ENCODE measurements at regions not wholly inside any gene's neighbourhood (a gene's known extent, or its start where the extent isn't known, plus 50 kb on each side); places are given as distances from the start of the nearest gene placed in this dataset.

DNA sequence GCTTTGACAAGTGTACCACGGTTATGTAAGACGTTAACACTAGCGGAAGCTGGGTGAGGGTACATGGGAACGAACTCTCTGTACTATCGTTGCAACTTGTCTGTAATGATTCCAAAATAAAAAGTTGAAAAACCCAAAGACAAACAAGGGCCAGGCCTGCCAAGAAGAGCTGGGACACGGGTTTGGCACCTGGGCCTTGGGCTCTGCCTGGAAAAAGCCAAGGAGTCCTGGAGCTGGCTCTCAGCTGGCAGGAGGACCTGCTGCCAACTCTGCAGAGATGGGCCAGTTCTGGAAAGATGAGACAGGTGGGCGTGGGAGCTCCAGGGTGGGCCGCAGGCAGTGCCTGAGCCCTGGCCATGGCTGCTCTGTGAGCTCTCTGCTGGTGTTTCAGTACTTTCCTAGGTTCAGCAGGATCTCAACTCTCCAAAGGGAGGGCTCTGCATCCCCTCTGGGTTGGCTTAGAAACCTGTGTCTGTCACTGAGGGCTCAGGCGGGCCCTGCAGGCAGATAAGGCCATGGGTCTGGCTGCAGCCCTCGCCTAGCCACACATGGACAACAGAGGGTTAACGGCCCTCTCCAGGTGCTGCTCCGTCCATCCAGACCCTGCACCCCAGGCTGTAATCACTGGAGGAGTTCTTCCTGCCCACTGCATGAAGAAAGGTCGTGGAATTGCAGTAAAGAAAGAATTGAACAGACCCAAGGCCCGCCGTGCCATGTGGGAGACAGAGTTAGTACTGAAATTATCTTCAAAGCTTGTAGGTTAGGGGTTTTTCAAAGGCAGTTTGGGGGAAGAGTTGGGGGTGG, 89.9 kb downstream of the RHOB start:
- no peaks in the 10 kb centered on the region for H3K79me2 ChIP-seq
- no peak overlapping the region for H3K9ac ChIP-seq
- no peaks in the 10 kb centered on the region for H3K4me1 ChIP-seq
- no peaks in the 10 kb centered on the region for H3K9me3 ChIP-seq (ENCODE audit: control insufficient read depth, low read length)
- no peak overlapping the region for H3K4me3 ChIP-seq (ENCODE audit: low read depth, low read length)
- H3K27ac ChIP-seq, result no peak overlapping the region
- no peak overlapping the region for H3K4me2 ChIP-seq (ENCODE audit: low read length)
- H3K36me3 ChIP-seq (ENCODE audit: control insufficient read depth, insufficient read depth, low read length), result no peaks in the 10 kb centered on the region
- TF ChIP-seq, protein P1, sequence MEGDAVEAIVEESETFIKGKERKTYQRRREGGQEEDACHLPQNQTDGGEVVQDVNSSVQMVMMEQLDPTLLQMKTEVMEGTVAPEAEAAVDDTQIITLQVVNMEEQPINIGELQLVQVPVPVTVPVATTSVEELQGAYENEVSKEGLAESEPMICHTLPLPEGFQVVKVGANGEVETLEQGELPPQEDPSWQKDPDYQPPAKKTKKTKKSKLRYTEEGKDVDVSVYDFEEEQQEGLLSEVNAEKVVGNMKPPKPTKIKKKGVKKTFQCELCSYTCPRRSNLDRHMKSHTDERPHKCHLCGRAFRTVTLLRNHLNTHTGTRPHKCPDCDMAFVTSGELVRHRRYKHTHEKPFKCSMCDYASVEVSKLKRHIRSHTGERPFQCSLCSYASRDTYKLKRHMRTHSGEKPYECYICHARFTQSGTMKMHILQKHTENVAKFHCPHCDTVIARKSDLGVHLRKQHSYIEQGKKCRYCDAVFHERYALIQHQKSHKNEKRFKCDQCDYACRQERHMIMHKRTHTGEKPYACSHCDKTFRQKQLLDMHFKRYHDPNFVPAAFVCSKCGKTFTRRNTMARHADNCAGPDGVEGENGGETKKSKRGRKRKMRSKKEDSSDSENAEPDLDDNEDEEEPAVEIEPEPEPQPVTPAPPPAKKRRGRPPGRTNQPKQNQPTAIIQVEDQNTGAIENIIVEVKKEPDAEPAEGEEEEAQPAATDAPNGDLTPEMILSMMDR (IDR thresholded peaks at IDR 0.05), result no peak
- no peaks in the 10 kb centered on the region for H3K27me3 ChIP-seq (ENCODE audit: control insufficient read depth, insufficient read depth, low read length)
- no peak overlapping the region for H2AFZ ChIP-seq

DNA sequence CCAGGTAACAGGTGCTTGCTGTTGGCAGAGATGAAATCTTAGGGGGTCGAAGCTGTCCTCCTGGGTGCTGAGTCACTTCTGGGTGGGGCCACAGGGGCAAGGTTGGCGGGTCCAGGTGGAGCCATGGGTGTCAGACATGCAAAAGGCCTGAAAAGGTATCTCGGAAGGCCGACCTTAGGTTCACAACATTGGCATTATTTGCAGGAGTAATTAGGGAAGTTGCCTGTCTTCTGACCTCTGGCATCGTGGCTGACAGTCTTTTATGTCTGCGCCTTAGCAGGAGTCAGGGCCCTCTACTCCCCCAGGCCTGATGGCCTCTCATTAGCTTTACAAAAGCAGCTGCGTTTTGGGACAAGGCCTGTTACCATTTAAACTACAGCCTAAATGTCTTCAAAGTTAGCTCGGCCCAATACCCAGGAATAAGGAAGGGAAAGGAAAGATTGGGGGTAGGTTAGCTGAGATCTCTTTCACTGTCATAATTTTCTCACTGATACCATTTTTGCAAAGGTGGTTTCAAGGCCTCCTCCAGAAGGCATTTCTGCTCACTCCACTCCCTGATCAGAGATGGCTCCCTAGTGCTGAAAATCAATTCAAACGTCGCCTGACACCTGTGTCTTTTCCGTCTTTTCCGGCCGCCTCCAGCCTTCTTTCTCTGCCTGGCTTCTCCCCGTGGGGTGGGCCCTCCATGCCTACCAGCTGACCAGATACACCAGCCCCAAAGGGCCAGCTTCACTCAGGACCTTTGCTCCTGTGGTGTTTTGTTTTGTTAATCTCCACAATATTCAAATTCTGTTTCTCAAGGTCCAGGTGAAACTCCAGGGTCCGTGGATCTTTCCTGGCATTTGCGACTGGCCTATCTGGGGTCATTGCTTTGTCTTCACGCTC, 90.8 kb downstream of the RHOB start:
- no peak overlapping the region for H3K4me3 ChIP-seq (ENCODE audit: low read depth, low read length)
- no peak overlapping the region for H3K4me2 ChIP-seq (ENCODE audit: low read length)
- H3K9me3 ChIP-seq (ENCODE audit: control insufficient read depth, low read length), result no peaks in the 10 kb centered on the region
- TF ChIP-seq, protein P1 (IDR thresholded peaks at IDR 0.05), result no peak
- H3K4me1 ChIP-seq, result no peaks in the 10 kb centered on the region
- H3K27ac ChIP-seq, result no peak overlapping the region
- no peaks in the 10 kb centered on the region for H3K36me3 ChIP-seq (ENCODE audit: control insufficient read depth, insufficient read depth, low read length)
- no peak overlapping the region for H3K9ac ChIP-seq
- no peak overlapping the region for H2AFZ ChIP-seq
- no peaks in the 10 kb centered on the region for H3K79me2 ChIP-seq
- H3K27me3 ChIP-seq (ENCODE audit: control insufficient read depth, insufficient read depth, low read length), result no peaks in the 10 kb centered on the region

DNA sequence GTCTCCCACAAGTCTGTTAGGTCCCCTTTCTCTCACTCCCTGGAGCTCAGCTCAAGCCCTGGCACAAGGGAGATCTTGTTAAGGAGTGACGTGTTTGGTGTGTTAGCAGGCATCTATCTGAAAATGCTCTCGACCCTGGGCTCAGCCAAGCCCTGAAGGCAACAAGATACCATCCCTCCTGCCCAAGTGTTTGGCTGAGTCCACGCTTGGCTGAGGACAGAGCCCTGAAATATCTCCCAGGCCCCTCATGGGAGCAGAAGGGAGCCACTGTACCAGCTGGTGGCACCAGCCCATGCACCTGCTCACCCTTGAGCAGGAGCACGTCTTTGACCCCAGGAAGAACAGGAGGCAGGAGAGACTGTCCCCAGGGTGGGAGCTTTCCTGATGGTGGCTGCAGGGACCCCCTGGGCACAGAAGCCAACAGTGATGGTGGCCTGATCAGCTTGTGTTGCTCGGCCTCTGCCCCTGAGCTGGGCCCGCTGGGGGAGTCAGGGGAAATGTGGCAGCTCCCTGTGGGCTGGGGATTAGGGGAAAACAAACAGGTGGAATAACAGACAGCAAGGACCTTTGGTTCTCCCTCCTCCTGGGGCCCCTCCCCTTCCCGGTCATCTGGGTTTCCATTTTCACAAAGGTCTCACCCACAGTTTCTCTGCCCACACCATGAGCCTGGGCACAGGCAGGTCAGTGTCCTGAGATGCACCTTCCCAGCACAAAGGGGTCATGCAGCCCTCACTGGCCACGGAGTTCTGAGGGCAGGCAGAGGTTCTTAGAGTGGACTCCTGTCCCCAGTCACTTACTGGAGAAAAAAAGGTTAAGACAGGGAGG, 91.6 kb downstream of the RHOB start:
- no peak overlapping the region for H3K4me3 ChIP-seq (ENCODE audit: low read depth, low read length)
- no peaks in the 10 kb centered on the region for H3K4me1 ChIP-seq
- no peak overlapping the region for H3K27ac ChIP-seq

DNA sequence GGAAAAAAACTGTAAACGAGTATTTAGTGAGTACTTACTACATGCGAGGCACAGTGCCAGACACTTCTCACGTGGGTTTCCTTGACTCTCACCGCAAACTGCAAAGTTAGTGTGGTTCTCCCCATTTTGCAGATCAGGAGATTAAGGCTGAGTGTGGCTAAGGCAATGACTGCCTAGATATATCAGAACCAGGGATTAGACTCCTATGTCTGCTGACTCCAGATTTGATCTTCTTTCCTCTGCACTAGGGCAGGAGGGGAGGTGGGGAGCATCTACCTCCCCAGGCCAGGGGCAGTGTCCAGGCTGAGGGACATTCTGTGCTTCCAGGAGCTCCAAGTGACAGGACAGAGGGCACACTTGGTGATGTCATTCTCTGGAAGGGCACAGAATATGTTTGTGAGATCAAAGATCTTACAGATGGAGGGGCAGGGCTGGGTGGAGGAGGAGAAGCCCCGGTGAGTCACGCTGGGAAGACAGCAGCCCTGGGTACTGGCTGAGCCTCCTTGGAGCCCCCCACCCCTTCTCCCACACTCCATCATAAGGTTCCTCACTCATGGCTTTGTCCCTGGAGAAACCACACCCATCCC, 92.4 kb downstream of the RHOB start:
- Histone ChIP-seq H3K27me3 (ENCODE audit: control insufficient read depth, insufficient read depth, low read length) (no peaks in the 10 kb centered on the region), H3K79me2 (no peaks in the 10 kb centered on the region), H3K4me1 (no peaks in the 10 kb centered on the region), H3K27ac (no peak overlapping the region), H3K36me3 (ENCODE audit: control insufficient read depth, insufficient read depth, low read length) (no peaks in the 10 kb centered on the region), H3K4me3 (ENCODE audit: low read depth, low read length) (no peak overlapping the region), H3K4me2 (ENCODE audit: low read length) (no peak overlapping the region), H2AFZ (no peak overlapping the region), H3K9ac (no peak overlapping the region), H3K9me3 (ENCODE audit: control insufficient read depth, low read length) (no peaks in the 10 kb centered on the region)
- TF ChIP-seq, protein P1 (IDR thresholded peaks at IDR 0.05), result no peak

More for the DNA sequence above, 91.6 kb downstream of the RHOB start:
- Histone ChIP-seq H3K4me2 (ENCODE audit: low read length) (no peak overlapping the region), H2AFZ (no peak overlapping the region), H3K9me3 (ENCODE audit: control insufficient read depth, low read length) (no peaks in the 10 kb centered on the region), H3K79me2 (no peaks in the 10 kb centered on the region), H3K36me3 (ENCODE audit: control insufficient read depth, insufficient read depth, low read length) (no peaks in the 10 kb centered on the region), H3K27me3 (ENCODE audit: control insufficient read depth, insufficient read depth, low read length) (no peaks in the 10 kb centered on the region), H3K9ac (no peak overlapping the region)
- TF ChIP-seq, protein P1 (IDR thresholded peaks at IDR 0.05), result no peak
